ENCODE measurements at regions not wholly inside any gene's neighbourhood (a gene's known extent, or its start where the extent isn't known, plus 50 kb on each side); places are given as distances from the start of the nearest gene placed in this dataset.

GRCh38 chr10:128242641-128243040 lies 116.4 kb upstream of the MKI67 start:
- DNase-seq (ENCODE audit: low read depth in 2 of 2): no peak
- TF ChIP-seq CTCF (IDR thresholded peaks at IDR 0.05; ENCODE audit: low read depth, low read length): no peak

GRCh38 chr10:128245026-128245425 lies 118.8 kb upstream of the MKI67 start:
- no peak for DNase-seq (ENCODE audit: low read depth in 2 of 2)
- TF ChIP-seq CTCF (IDR thresholded peaks at IDR 0.05; ENCODE audit: low read depth, low read length): no peak
- no peak overlapping the region for H3K4me3 ChIP-seq (replicated peaks in 1 of 2; ENCODE audit: low read depth in 2 of 2, low read length in 2 of 2)

More at GRCh38 chr10:128242641-128243040, 116.4 kb upstream of the MKI67 start:
- H3K4me3 ChIP-seq (replicated peaks in 1 of 2; ENCODE audit: low read depth in 2 of 2, low read length in 2 of 2): no peak overlapping the region

GRCh38 chr10:128247576-128247975 lies 121.4 kb upstream of the MKI67 start:
- H3K4me3 ChIP-seq (replicated peaks in 1 of 2; ENCODE audit: low read depth in 2 of 2, low read length in 2 of 2): no peak overlapping the region
- DNase-seq (ENCODE audit: low read depth in 2 of 2): no peak
- TF ChIP-seq CTCF (IDR thresholded peaks at IDR 0.05; ENCODE audit: low read depth, low read length): no peak

GRCh38 chr10:128254476-128254875 lies 128.3 kb upstream of the MKI67 start:
- no peak for TF ChIP-seq CTCF (IDR thresholded peaks at IDR 0.05; ENCODE audit: low read depth, low read length)
- peak in 1 of 2 donors; percentile 18 for DNase-seq (ENCODE audit: low read depth in 2 of 2)
- H3K4me3 ChIP-seq (replicated peaks in 1 of 2; ENCODE audit: low read depth in 2 of 2, low read length in 2 of 2): no peak overlapping the region

- H3K4me3 ChIP-seq (replicated peaks in 1 of 2; ENCODE audit: low read depth in 2 of 2, low read length in 2 of 2): no peak overlapping the region
- DNase-seq (ENCODE audit: low read depth in 2 of 2): no peak
- TF ChIP-seq CTCF (IDR thresholded peaks at IDR 0.05; ENCODE audit: low read depth, low read length): no peak
Observed at GRCh38 chr10:128257428-128257827, 131.2 kb upstream of the MKI67 start.

- no peak for TF ChIP-seq CTCF (IDR thresholded peaks at IDR 0.05; ENCODE audit: low read depth, low read length)
- H3K4me3 ChIP-seq (replicated peaks in 1 of 2; ENCODE audit: low read depth in 2 of 2, low read length in 2 of 2): no peak overlapping the region
- no peak for DNase-seq (ENCODE audit: low read depth in 2 of 2)
Observed at GRCh38 chr10:128258421-128258976, 132.3 kb upstream of the MKI67 start.
